GM12878 (cell line): ENCODE measurements at regions not wholly inside any gene's neighbourhood (a gene's known extent, or its start where the extent isn't known, plus 50 kb on each side); places are given as distances from the start of the nearest gene placed in this dataset.

Source experiments
- BCL11A ChIP-seq: IDR thresholded peaks from 2 replicates; pipeline ENCODE4 v1.6.1; 2011; ENCODE audit warnings: low read depth, low read length
- CBX3 ChIP-seq: fragments of 200-600 bp; sonication (generic); IDR thresholded peaks from 2 replicates; pipeline ENCODE4 v1.6.1; 2016; ENCODE audit warnings: low read depth, borderline replicate concordance
- CHD4 ChIP-seq: fragments of 200-600 bp; sonication (generic); IDR thresholded peaks from 2 replicates; pipeline ENCODE4 v1.6.1; 2016; ENCODE audit warnings: mild to moderate bottlenecking
- CREB1 ChIP-seq: IDR thresholded peaks from 2 replicates; pipeline ENCODE4 v1.6.1; 2012; ENCODE audit warnings: low read depth, mild to moderate bottlenecking, inconsistent platforms
- CREM ChIP-seq: IDR thresholded peaks from 2 replicates; pipeline ENCODE4 v1.6.1; 2014; ENCODE audit warnings: antibody characterized with exemption, low read depth
- DPF2 ChIP-seq: fragments of 450-650 bp; IDR thresholded peaks from 2 replicates; pipeline ENCODE4 v1.6.1; 2017; ENCODE audit warnings: mild to moderate bottlenecking
- GATAD2B ChIP-seq: fragments of 450-650 bp; conservative IDR thresholded peaks from 2 replicates; pipeline ENCODE4 v1.6.1; 2017; ENCODE audit warnings: low read depth, mild to moderate bottlenecking, moderate library complexity
- KDM1A ChIP-seq: fragments of 200-600 bp; sonication (generic); IDR thresholded peaks from 2 replicates; pipeline ENCODE4 v1.6.1; 2016; ENCODE audit warnings: borderline replicate concordance
- MEF2B ChIP-seq: fragments of 450-650 bp; IDR thresholded peaks from 2 replicates; pipeline ENCODE4 v1.6.1; 2018; ENCODE audit warnings: mild to moderate bottlenecking, moderate library complexity; ENCODE audit not compliant: partially characterized antibody, poor library complexity, severe bottlenecking
- MYB ChIP-seq: fragments of 150-350 bp; IDR thresholded peaks from 2 replicates; pipeline ENCODE4 v1.6.1; 2014; ENCODE audit warnings: mild to moderate bottlenecking, low read depth, low read length, borderline replicate concordance
- MYC ChIP-seq: IDR thresholded peaks from 2 replicates; pipeline ENCODE4 v1.6.1; 2011; ENCODE audit warnings: mild to moderate bottlenecking, low read length, moderate library complexity, inconsistent platforms; ENCODE audit not compliant: insufficient read depth, insufficient replicate concordance, insufficient read length, severe bottlenecking
- NBN ChIP-seq: fragments of 450-650 bp; IDR thresholded peaks from 2 replicates; pipeline ENCODE4 v1.6.1; 2016
- PAX8 ChIP-seq: fragments of 450-650 bp; IDR thresholded peaks from 2 replicates; pipeline ENCODE4 v1.6.1; 2017; ENCODE audit warnings: mild to moderate bottlenecking, moderate library complexity
- POLR2A ChIP-seq: IDR thresholded peaks from 2 replicates; pipeline ENCODE4 v1.6.1; 2011; ENCODE audit warnings: low read depth, mild to moderate bottlenecking, low read length
- POLR2AphosphoS5 ChIP-seq: IDR thresholded peaks from 2 replicates; pipeline ENCODE4 v1.6.1; 2011; ENCODE audit warnings: mild to moderate bottlenecking, low read length, inconsistent platforms
- POU2F2 ChIP-seq: IDR thresholded peaks from 3 replicates; pipeline ENCODE4 v1.6.1; 2011; ENCODE audit warnings: low read depth, mild to moderate bottlenecking, low read length, borderline replicate concordance
- RAD21 ChIP-seq: IDR thresholded peaks from 2 replicates; pipeline ENCODE4 v1.6.1; 2011; ENCODE audit warnings: mild to moderate bottlenecking, low read depth, low read length, moderate library complexity; ENCODE audit not compliant: insufficient read depth
- RAD51 ChIP-seq: fragments of 450-650 bp; IDR thresholded peaks from 2 replicates; pipeline ENCODE4 v1.6.1; 2016; ENCODE audit warnings: moderate library complexity, mild to moderate bottlenecking, inconsistent platforms
- RCOR1 ChIP-seq: conservative IDR thresholded peaks from 2 replicates; pipeline ENCODE4 v1.6.1; 2012; ENCODE audit warnings: low read depth, low read length, improper control_type of control experiment
- RELA ChIP-seq: fragments of 450-650 bp; IDR thresholded peaks from 2 replicates; pipeline ENCODE4 v1.8.0; 2014; ENCODE audit warnings: borderline replicate concordance; ENCODE audit not compliant: partially characterized antibody
- RFX5 ChIP-seq: IDR thresholded peaks from 2 replicates; pipeline ENCODE4 v1.6.1; 2011; ENCODE audit warnings: low read depth, low read length, improper control_type of control experiment
- SIX5 ChIP-seq: IDR thresholded peaks from 2 replicates; pipeline ENCODE4 v1.6.1; 2011; ENCODE audit warnings: mild to moderate bottlenecking, low read depth, low read length, moderate library complexity; ENCODE audit not compliant: severe bottlenecking
- SMC3 ChIP-seq: IDR thresholded peaks from 2 replicates; pipeline ENCODE4 v1.6.1; 2011; ENCODE audit warnings: low read length, improper control_type of control experiment, borderline replicate concordance
- STAT1 ChIP-seq: fragments of 450-650 bp; conservative IDR thresholded peaks from 2 replicates; pipeline ENCODE4 v1.6.1; 2014; ENCODE audit warnings: antibody characterized with exemption, mild to moderate bottlenecking
- TARDBP ChIP-seq: IDR thresholded peaks from 2 replicates; pipeline ENCODE4 v1.6.1; 2016; ENCODE audit warnings: borderline replicate concordance
- ZBED1 ChIP-seq: IDR thresholded peaks from 2 replicates; pipeline ENCODE4 v1.6.1; 2016; ENCODE audit warnings: borderline replicate concordance
- ZNF207 ChIP-seq: fragments of 450-650 bp; IDR thresholded peaks from 2 replicates; pipeline ENCODE4 v1.6.1; 2014; ENCODE audit warnings: antibody characterized with exemption, mild to moderate bottlenecking, borderline replicate concordance
- ZNF217 ChIP-seq: fragments of 450-650 bp; IDR thresholded peaks from 2 replicates; pipeline ENCODE4 v1.6.1; 2017; ENCODE audit warnings: antibody characterized with exemption, mild to moderate bottlenecking
- ZNF24 ChIP-seq: fragments of 450-650 bp; IDR thresholded peaks from 2 replicates; pipeline ENCODE4 v1.6.1; 2017; ENCODE audit warnings: antibody characterized with exemption, mild to moderate bottlenecking
- ZNF384 ChIP-seq: IDR thresholded peaks from 2 replicates; pipeline ENCODE4 v1.6.1; 2012; ENCODE audit warnings: low read depth, mild to moderate bottlenecking, low read length, improper control_type of control experiment, borderline replicate concordance
- ZZZ3 ChIP-seq: IDR thresholded peaks from 2 replicates; pipeline ENCODE4 v1.6.1; 2011; ENCODE audit warnings: low read depth; ENCODE audit not compliant: control insufficient read depth, insufficient read length
- TF ChIP-seq, protein P1 (sequence below): fragments of 450-650 bp; IDR thresholded peaks from 2 replicates; pipeline ENCODE4 v1.6.1; 2016; ENCODE audit warnings: mild to moderate bottlenecking, moderate library complexity, borderline replicate concordance
- TF ChIP-seq, protein P2 (sequence below): fragments of 450-650 bp; IDR thresholded peaks from 2 replicates; pipeline ENCODE4 v1.6.1; 2014; ENCODE audit warnings: mild to moderate bottlenecking

DNA sequence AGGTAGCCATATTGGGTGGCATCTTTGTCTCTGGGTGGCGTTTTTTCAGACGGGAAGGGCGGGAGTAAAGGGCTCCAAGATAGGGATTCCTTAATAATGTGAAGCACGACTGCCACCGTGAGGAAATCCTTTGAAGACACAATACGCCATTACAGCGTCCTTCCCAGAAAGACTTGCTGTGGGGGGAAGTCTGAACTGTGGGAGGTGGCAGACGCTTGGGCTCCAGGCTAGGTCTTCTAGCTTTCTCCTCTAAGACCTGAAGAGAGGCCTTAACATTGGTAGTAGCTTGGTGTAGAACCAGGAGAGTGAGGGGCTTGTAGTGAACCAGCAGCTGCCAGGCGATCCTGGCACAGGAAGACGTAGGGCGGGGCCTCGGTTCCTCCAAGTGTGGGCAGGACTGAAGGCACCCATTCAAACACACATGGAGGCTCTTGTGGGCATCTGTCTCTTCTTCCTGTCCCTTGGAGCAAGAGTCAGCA lies 197.3 kb downstream of the OR13H1 start (continued):
- TF ChIP-seq POLR2A (0 out of 2 replicates have a peak, but pooled peaks have one; percentile 28), PAX8 (no peak), RAD51 (no peak), ZZZ3 (no peak), CREM (0 out of 2 replicates have a peak, but pooled peaks have one; percentile 30), CBX3 (no peak), RFX5 (no peak), NBN (no peak), RELA (no peak), ZNF384 (peak; percentile 100), BCL11A (no peak), ZNF217 (no peak), GATAD2B (no peak), SMC3 (peak; percentile 25; the same call in 1 of the 2 replicates), POU2F2 (no peak), DPF2 (no peak), ZNF207 (no peak), STAT1 (no peak), ZBED1 (no peak), MYB (no peak), CREB1 (no peak), MEF2B (no peak), POLR2AphosphoS5 (no peak), SIX5 (no peak), MYC (no peak), KDM1A (no peak), ZNF24 (no peak), RAD21 (peak; percentile 64), CHD4 (no peak), TARDBP (no peak), RCOR1 (no peak)
- TF ChIP-seq, protein P1, sequence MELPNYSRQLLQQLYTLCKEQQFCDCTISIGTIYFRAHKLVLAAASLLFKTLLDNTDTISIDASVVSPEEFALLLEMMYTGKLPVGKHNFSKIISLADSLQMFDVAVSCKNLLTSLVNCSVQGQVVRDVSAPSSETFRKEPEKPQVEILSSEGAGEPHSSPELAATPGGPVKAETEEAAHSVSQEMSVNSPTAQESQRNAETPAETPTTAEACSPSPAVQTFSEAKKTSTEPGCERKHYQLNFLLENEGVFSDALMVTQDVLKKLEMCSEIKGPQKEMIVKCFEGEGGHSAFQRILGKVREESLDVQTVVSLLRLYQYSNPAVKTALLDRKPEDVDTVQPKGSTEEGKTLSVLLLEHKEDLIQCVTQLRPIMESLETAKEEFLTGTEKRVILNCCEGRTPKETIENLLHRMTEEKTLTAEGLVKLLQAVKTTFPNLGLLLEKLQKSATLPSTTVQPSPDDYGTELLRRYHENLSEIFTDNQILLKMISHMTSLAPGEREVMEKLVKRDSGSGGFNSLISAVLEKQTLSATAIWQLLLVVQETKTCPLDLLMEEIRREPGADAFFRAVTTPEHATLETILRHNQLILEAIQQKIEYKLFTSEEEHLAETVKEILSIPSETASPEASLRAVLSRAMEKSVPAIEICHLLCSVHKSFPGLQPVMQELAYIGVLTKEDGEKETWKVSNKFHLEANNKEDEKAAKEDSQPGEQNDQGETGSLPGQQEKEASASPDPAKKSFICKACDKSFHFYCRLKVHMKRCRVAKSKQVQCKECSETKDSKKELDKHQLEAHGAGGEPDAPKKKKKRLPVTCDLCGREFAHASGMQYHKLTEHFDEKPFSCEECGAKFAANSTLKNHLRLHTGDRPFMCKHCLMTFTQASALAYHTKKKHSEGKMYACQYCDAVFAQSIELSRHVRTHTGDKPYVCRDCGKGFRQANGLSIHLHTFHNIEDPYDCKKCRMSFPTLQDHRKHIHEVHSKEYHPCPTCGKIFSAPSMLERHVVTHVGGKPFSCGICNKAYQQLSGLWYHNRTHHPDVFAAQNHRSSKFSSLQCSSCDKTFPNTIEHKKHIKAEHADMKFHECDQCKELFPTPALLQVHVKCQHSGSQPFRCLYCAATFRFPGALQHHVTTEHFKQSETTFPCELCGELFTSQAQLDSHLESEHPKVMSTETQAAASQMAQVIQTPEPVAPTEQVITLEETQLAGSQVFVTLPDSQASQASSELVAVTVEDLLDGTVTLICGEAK, result no peak
- TF ChIP-seq, protein P2, sequence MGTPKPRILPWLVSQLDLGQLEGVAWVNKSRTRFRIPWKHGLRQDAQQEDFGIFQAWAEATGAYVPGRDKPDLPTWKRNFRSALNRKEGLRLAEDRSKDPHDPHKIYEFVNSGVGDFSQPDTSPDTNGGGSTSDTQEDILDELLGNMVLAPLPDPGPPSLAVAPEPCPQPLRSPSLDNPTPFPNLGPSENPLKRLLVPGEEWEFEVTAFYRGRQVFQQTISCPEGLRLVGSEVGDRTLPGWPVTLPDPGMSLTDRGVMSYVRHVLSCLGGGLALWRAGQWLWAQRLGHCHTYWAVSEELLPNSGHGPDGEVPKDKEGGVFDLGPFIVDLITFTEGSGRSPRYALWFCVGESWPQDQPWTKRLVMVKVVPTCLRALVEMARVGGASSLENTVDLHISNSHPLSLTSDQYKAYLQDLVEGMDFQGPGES, result no peak
